Sigmoid colon (tissue), 4 donors: ENCODE measurements at regions not wholly inside any gene's neighbourhood (a gene's known extent, or its start where the extent isn't known, plus 50 kb on each side); places are given as distances from the start of the nearest gene placed in this dataset.
"Not testable (repeated sequence)": the region's sequence is repeated elsewhere in the genome, so short reads cannot be mapped to it uniquely, and the experiment has no call there.

Experiments used
- CTCF ChIP-seq, 4 experiments: fragments of 450-650 bp in 3 of 4; fragments of 200-600 bp in 1 of 4; IDR thresholded peaks; one replicate each; pipeline ENCODE4 v1.5.1; 2016 to 2019; ENCODE audit warnings: antibody characterized with exemption in 4 of 4, mild to moderate bottlenecking in 3 of 4, moderate library complexity in 2 of 4
- EP300 ChIP-seq, 4 donors: sonication (generic); formaldehyde crosslinking; IDR thresholded peaks; one replicate each; pipeline ENCODE4 v1.6.1; 2017; ENCODE audit warnings: antibody characterized with exemption in 4 of 4

GRCh38 chr20:5386846-5387245 is 70.1 kb upstream of the PROKR2 start:
- TF ChIP-seq CTCF, EP300 (IDR thresholded peaks at IDR 0.05): not testable (repeated sequence)
